Neutrophil (primary cell): ENCODE measurements at regions not wholly inside any gene's neighbourhood (a gene's known extent, or its start where the extent isn't known, plus 50 kb on each side); places are given as distances from the start of the nearest gene placed in this dataset.
A peak's percentile ranks its signal among the peaks of the same experiment; 100 is the strongest.

ENCODE experiments used
- H3K27ac ChIP-seq: fragments of 200-600 bp; sonication (generic); 2 replicates; pipeline ENCODE4 v1.5.1; 2016; ENCODE audit warnings: mild to moderate bottlenecking, moderate library complexity
- H3K27me3 ChIP-seq: fragments of 200-600 bp; sonication (generic); 2 replicates; pipeline ENCODE4 v1.6.0; 2016; ENCODE audit warnings: mild to moderate bottlenecking
- H3K36me3 ChIP-seq: fragments of 200-600 bp; sonication (generic); 2 replicates; pipeline ENCODE4 v1.5.1; 2017
- H3K4me1 ChIP-seq, 2 experiments: fragments of 200-600 bp in 1 of 2; sonication (generic) in 1 of 2; 1 replicate in 1 of 2; 2 replicates in 1 of 2; pipeline versions ENCODE4 v1.5.1 to v1.6.1; 2013 to 2016; ENCODE audit warnings: low read depth in 1 of 2, low read length in 1 of 2, mild to moderate bottlenecking in 1 of 2, moderate library complexity in 1 of 2; ENCODE audit not compliant: control insufficient read depth in 1 of 2, insufficient read depth in 1 of 2
- H3K4me3 ChIP-seq, 2 experiments: fragments of 200-600 bp in 1 of 2; sonication (generic) in 1 of 2; 1 replicate in 1 of 2; 2 replicates in 1 of 2; pipeline ENCODE4 v1.5.1; 2013 to 2016; ENCODE audit warnings: low read depth in 1 of 2, low read length in 1 of 2, mild to moderate bottlenecking in 1 of 2, moderate library complexity in 1 of 2
- H3K9me3 ChIP-seq: fragments of 200-600 bp; sonication (generic); 2 replicates; pipeline ENCODE4 v1.5.1; 2016
- CTCF ChIP-seq: fragments of 200-600 bp; sonication (generic); IDR thresholded peaks from 2 replicates; pipeline ENCODE4 v1.5.1; 2016; ENCODE audit warnings: antibody characterized with exemption

GRCh38 chr10:78249690-78250089 is 216.0 kb downstream of the RPS24 start:
- peak overlapping the region; percentile 89 for H3K27ac ChIP-seq
- TF ChIP-seq CTCF: no peak
- H3K27me3 ChIP-seq: no peaks in the 10 kb centered on the region
- H3K9me3 ChIP-seq: no peaks in the 10 kb centered on the region
- H3K4me3 ChIP-seq: peak overlapping the region; percentile 23 to 55
- H3K4me1 ChIP-seq: peaks cover 71 to 75% of the 10 kb centered on the region in 2 experiments
- no peaks in the 10 kb centered on the region for H3K36me3 ChIP-seq

DNA sequence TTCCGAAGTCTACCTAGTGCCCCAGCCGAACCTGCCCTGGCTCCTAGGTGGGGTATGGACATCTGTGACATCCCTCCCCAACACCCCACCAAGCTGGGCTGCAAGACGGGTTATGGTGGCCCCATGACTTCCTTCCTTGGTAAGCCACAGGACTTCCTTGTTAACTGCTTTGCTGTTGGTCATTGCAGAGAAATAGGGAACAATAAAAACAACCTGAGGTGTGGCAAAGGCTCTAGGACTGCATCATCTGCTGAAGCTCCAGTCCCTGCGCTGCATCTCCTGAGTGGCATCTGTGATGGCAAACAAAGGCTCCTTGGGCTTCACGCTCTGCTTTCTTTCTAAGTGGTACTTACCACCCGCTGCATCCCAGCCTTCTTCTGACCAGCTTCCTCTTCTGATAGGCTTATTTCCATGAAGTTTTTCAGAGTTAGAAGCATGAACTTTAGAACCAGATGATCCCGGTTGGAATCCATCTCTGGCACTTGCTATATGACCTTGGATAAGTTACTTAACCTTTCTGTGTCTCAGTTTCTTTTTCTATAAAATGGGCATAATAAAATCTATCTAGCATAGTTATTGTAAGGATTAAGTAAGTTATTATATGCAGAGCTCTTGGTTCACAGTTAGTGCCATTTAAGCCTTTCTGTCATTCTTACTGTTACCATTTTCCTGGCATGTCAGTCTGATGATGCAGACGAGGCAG is 216.8 kb downstream of the RPS24 start:
- H3K9me3 ChIP-seq: no peaks in the 10 kb centered on the region
- peak; percentile 35 for TF ChIP-seq CTCF
- peak overlapping the region; percentile 89 for H3K27ac ChIP-seq
- no peaks in the 10 kb centered on the region for H3K27me3 ChIP-seq
- H3K36me3 ChIP-seq: no peaks in the 10 kb centered on the region
- peak overlapping the region; percentile 23 to 55 for H3K4me3 ChIP-seq
- H3K4me1 ChIP-seq: peaks cover 79 to 83% of the 10 kb centered on the region in 2 experiments

DNA sequence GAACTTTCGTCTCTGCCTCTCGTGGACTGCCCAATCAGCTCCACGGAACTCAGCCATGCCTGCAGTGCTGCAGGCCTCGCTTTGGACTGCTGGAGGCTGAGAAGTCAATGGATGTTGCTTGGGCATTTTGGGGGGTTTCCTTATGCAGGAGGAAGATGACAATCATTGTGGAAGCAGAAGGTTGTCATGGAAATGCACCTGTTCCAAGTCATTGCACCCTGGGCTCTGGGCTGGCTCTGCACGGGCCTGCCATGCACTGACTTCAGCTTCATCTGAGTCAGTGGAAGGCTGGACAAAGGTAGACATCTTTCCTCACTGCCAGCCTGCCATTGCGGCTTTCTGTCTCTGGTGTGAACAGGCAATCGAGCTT is 217.3 kb downstream of the RPS24 start:
- TF ChIP-seq CTCF: no peak
- Histone ChIP-seq H3K36me3 (no peaks in the 10 kb centered on the region), H3K27me3 (no peaks in the 10 kb centered on the region), H3K4me1 (peaks cover 84 to 88% of the 10 kb centered on the region in 2 experiments), H3K27ac (peak overlapping the region; percentile 89), H3K9me3 (no peaks in the 10 kb centered on the region), H3K4me3 (peak overlapping the region; percentile 23 to 55)

DNA sequence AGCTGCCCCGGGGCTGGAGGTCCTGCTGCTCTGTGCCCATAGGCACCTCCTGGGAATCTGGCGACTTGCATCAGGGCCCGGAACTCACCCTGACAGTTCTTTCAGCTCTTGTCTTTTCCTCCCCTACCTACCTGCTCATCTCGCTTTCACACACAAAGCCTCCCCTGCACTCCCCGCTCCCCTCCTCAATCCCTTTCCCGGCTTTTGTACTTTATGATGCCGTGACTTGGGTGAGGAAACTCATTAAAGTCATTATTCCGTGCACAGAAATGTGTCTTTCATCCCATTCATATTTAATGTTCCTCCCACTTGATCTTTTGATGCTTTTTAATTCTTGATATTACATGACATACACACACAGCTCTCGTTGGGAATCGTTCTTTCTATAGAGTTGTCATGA is 218.6 kb downstream of the RPS24 start:
- no peak for TF ChIP-seq CTCF
- H3K36me3 ChIP-seq: no peaks in the 10 kb centered on the region
- H3K9me3 ChIP-seq: no peaks in the 10 kb centered on the region
- H3K4me3 ChIP-seq: no peak overlapping the region
- H3K4me1 ChIP-seq: peaks cover 97 to 99% of the 10 kb centered on the region in 2 experiments
- H3K27ac ChIP-seq: peak overlapping the region; percentile 89
- no peaks in the 10 kb centered on the region for H3K27me3 ChIP-seq

DNA sequence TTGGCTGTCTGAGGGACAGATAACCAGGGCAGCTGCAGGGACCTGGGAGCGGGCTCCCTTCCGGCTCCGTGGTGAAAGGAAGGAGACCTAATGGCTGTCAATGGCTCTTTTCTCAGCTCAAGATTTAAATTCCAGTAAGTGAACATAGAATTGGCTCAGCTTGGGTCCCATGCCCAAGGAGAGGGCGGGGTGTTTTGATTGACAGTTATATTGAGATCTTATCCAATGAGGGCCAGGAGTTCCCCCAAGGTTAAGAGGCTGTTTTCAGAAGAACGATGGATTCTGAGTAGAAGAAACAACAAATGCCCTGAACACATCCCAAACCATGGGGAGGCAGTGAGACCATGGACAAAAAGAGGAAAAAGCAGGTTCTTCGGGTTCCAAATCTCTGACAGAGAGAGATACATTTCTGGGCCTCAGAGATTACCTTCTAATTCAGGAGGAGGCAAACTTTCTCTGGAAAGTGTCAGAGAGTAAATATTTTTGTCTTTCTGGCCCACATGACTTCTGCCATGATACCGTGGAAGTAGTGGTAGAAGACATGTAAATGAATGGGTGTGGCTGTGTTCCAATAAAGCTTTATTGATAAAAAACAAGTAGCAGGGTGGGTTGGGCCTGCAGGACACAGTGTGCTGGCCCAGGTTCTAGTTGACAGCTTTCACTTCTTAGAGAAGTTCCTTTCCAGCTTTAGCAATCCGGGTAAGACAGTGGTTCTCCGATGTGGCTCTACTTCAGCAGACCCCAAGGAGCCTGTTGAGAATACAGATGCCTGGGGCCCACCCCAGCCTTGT is 219.6 kb downstream of the RPS24 start:
- H3K36me3 ChIP-seq: no peaks in the 10 kb centered on the region
- no peak for TF ChIP-seq CTCF
- H3K27ac ChIP-seq: peak overlapping the region; percentile 88
- H3K9me3 ChIP-seq: no peaks in the 10 kb centered on the region
- H3K4me3 ChIP-seq: no peak overlapping the region
- H3K27me3 ChIP-seq: no peaks in the 10 kb centered on the region
- H3K4me1 ChIP-seq: peaks cover 98 to 99% of the 10 kb centered on the region in 2 experiments
